Stomach smooth muscle (tissue), 2 donors: ENCODE measurements at regions not wholly inside any gene's neighbourhood (a gene's known extent, or its start where the extent isn't known, plus 50 kb on each side); places are given as distances from the start of the nearest gene placed in this dataset.

ENCODE experiments used
- H3K27ac ChIP-seq: one replicate; pipeline ENCODE4 v1.7.0; 2013; ENCODE audit warnings: mild to moderate bottlenecking, low read length, inconsistent platforms
- H3K27me3 ChIP-seq, 2 donors: one replicate each; pipeline ENCODE4 v1.7.0; 2013; ENCODE audit warnings: low read length in 2 of 2; ENCODE audit not compliant: insufficient read depth in 2 of 2, control insufficient read depth in 1 of 2
- H3K36me3 ChIP-seq, 2 donors: one replicate each; pipeline ENCODE4 v1.7.0; 2013; ENCODE audit warnings: low read length in 2 of 2; ENCODE audit not compliant: control insufficient read depth in 2 of 2, insufficient read depth in 2 of 2
- H3K4me1 ChIP-seq: one replicate; pipeline ENCODE4 v1.7.0; 2013; ENCODE audit warnings: low read length; ENCODE audit not compliant: control insufficient read depth, insufficient read depth
- H3K4me3 ChIP-seq, 2 donors: one replicate each; pipeline ENCODE4 v1.7.0; 2013; ENCODE audit warnings: low read length in 2 of 2
- H3K9ac ChIP-seq, 2 donors: one replicate each; pipeline ENCODE4 v1.7.0; 2013; ENCODE audit warnings: low read length in 2 of 2, mild to moderate bottlenecking in 1 of 2
- H3K9me3 ChIP-seq, 2 donors: one replicate each; pipeline ENCODE4 v1.7.0; 2013; ENCODE audit warnings: low read length in 2 of 2; ENCODE audit not compliant: control insufficient read depth in 2 of 2
- donor health status: healthy.
- donor health status: Pancreatic carcinoma.

GRCh38 chr4:108543359-108543968 is 76.9 kb upstream of the RPL34 start:
- H3K27ac ChIP-seq: no peak overlapping the region
- H3K27me3 ChIP-seq: no peaks in the 10 kb centered on the region
- no peak overlapping the region for H3K9ac ChIP-seq
- peaks cover 2 to 4% of the 10 kb centered on the region in 2 donors for H3K9me3 ChIP-seq
- H3K4me3 ChIP-seq: no peak overlapping the region
- no peaks in the 10 kb centered on the region for H3K36me3 ChIP-seq
- no peaks in the 10 kb centered on the region for H3K4me1 ChIP-seq

GRCh38 chr4:108540536-108540935 is 79.8 kb upstream of the RPL34 start:
- H3K9ac ChIP-seq: no peak overlapping the region
- no peaks in the 10 kb centered on the region for H3K36me3 ChIP-seq
- H3K4me3 ChIP-seq: no peak overlapping the region
- no peaks in the 10 kb centered on the region for H3K27me3 ChIP-seq
- H3K9me3 ChIP-seq: peaks cover 0 to 2% of the 10 kb centered on the region in 2 donors
- H3K27ac ChIP-seq: no peak overlapping the region
- H3K4me1 ChIP-seq: no peaks in the 10 kb centered on the region

GRCh38 chr4:108536577-108536976 is 83.8 kb upstream of the RPL34 start:
- H3K27me3 ChIP-seq: no peaks in the 10 kb centered on the region
- H3K4me1 ChIP-seq: no peaks in the 10 kb centered on the region
- H3K36me3 ChIP-seq: no peaks in the 10 kb centered on the region
- H3K27ac ChIP-seq: no peak overlapping the region
- no peaks in the 10 kb centered on the region for H3K9me3 ChIP-seq
- H3K4me3 ChIP-seq: no peak overlapping the region
- H3K9ac ChIP-seq: no peak overlapping the region

GRCh38 chr4:108535757-108536156 is 84.6 kb upstream of the RPL34 start:
- Histone ChIP-seq H3K4me3 (no peak overlapping the region), H3K36me3 (no peaks in the 10 kb centered on the region), H3K4me1 (no peaks in the 10 kb centered on the region), H3K27ac (no peak overlapping the region), H3K27me3 (no peaks in the 10 kb centered on the region), H3K9ac (no peak overlapping the region), H3K9me3 (no peaks in the 10 kb centered on the region)

GRCh38 chr4:108533876-108534275 is 86.5 kb upstream of the RPL34 start:
- no peak overlapping the region for H3K27ac ChIP-seq
- H3K27me3 ChIP-seq: no peaks in the 10 kb centered on the region
- no peaks in the 10 kb centered on the region for H3K9me3 ChIP-seq
- no peaks in the 10 kb centered on the region for H3K4me1 ChIP-seq
- no peak overlapping the region for H3K4me3 ChIP-seq
- no peaks in the 10 kb centered on the region for H3K36me3 ChIP-seq
- no peak overlapping the region for H3K9ac ChIP-seq

GRCh38 chr4:108533245-108533844 is 87.0 kb upstream of the RPL34 start:
- Histone ChIP-seq H3K27ac (no peak overlapping the region), H3K4me3 (no peak overlapping the region)

GRCh38 chr4:108532738-108533137 is 87.6 kb upstream of the RPL34 start:
- Histone ChIP-seq H3K36me3 (no peaks in the 10 kb centered on the region), H3K9me3 (no peaks in the 10 kb centered on the region), H3K27ac (no peak overlapping the region), H3K9ac (no peak overlapping the region), H3K27me3 (no peaks in the 10 kb centered on the region), H3K4me1 (no peaks in the 10 kb centered on the region), H3K4me3 (no peak overlapping the region)

More at GRCh38 chr4:108533245-108533844, 87.0 kb upstream of the RPL34 start:
- H3K27me3 ChIP-seq: no peaks in the 10 kb centered on the region
- H3K4me1 ChIP-seq: no peaks in the 10 kb centered on the region
- no peak overlapping the region for H3K9ac ChIP-seq
- H3K9me3 ChIP-seq: no peaks in the 10 kb centered on the region
- no peaks in the 10 kb centered on the region for H3K36me3 ChIP-seq

GRCh38 chr4:108532187-108532586 is 88.2 kb upstream of the RPL34 start:
- Histone ChIP-seq H3K9me3 (no peaks in the 10 kb centered on the region), H3K9ac (no peak overlapping the region), H3K36me3 (no peaks in the 10 kb centered on the region), H3K27ac (no peak overlapping the region), H3K4me1 (no peaks in the 10 kb centered on the region), H3K4me3 (no peak overlapping the region), H3K27me3 (no peaks in the 10 kb centered on the region)

GRCh38 chr4:108531461-108531860 is 88.9 kb upstream of the RPL34 start:
- Histone ChIP-seq H3K4me3 (no peak overlapping the region), H3K27me3 (no peaks in the 10 kb centered on the region), H3K27ac (no peak overlapping the region), H3K4me1 (no peaks in the 10 kb centered on the region), H3K36me3 (no peaks in the 10 kb centered on the region), H3K9me3 (no peaks in the 10 kb centered on the region), H3K9ac (no peak overlapping the region)

GRCh38 chr4:108529984-108530905 is 90.1 kb upstream of the RPL34 start:
- H3K27me3 ChIP-seq: no peaks in the 10 kb centered on the region

More at GRCh38 chr4:108529984-108530905, 90.1 kb upstream of the RPL34 start:
- Histone ChIP-seq H3K36me3 (no peaks in the 10 kb centered on the region), H3K4me3 (no peak overlapping the region), H3K4me1 (no peaks in the 10 kb centered on the region), H3K9ac (no peak overlapping the region), H3K27ac (no peak overlapping the region), H3K9me3 (no peaks in the 10 kb centered on the region)
